ENCODE measurements at regions not wholly inside any gene's neighbourhood (a gene's known extent, or its start where the extent isn't known, plus 50 kb on each side); places are given as distances from the start of the nearest gene placed in this dataset.

DNA sequence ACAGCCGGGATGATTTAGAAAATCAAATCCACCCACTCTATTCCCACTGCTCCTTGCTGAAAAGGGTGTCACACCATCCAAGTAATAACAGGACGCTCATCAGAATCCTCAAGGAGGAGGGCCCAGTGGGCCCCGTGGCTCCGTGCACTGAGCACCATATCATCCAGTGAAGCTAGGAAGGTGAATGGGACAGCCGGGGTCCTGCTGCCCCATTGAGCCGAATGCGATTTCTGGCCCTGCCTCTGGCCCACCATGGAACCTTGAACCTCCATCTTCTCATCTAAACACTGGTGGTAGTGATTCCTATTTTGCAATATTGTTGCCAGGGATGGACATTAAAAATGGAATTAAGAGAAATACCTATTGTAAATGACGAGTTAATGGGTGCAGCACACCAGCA, 99.1 kb upstream of the SLC6A11 start:
- H3K4me3 ChIP-seq (ENCODE audit: control insufficient read depth, low read depth, low read length): no peak overlapping the region
- no peak for DNase-seq (ENCODE audit: low read depth)
- TF ChIP-seq, protein P1, sequence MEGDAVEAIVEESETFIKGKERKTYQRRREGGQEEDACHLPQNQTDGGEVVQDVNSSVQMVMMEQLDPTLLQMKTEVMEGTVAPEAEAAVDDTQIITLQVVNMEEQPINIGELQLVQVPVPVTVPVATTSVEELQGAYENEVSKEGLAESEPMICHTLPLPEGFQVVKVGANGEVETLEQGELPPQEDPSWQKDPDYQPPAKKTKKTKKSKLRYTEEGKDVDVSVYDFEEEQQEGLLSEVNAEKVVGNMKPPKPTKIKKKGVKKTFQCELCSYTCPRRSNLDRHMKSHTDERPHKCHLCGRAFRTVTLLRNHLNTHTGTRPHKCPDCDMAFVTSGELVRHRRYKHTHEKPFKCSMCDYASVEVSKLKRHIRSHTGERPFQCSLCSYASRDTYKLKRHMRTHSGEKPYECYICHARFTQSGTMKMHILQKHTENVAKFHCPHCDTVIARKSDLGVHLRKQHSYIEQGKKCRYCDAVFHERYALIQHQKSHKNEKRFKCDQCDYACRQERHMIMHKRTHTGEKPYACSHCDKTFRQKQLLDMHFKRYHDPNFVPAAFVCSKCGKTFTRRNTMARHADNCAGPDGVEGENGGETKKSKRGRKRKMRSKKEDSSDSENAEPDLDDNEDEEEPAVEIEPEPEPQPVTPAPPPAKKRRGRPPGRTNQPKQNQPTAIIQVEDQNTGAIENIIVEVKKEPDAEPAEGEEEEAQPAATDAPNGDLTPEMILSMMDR (IDR thresholded peaks at IDR 0.05; ENCODE audit: control insufficient read depth, insufficient read depth, low read depth, low read length, missing control alignments): no peak

GRCh38 chr3:10717756-10718155, 98.3 kb upstream of the SLC6A11 start:
- TF ChIP-seq, protein P1 (IDR thresholded peaks at IDR 0.05; ENCODE audit: control insufficient read depth, insufficient read depth, low read depth, low read length, missing control alignments): no peak
- no peak for DNase-seq (ENCODE audit: low read depth)
- H3K4me3 ChIP-seq (ENCODE audit: control insufficient read depth, low read depth, low read length): no peak overlapping the region

DNA sequence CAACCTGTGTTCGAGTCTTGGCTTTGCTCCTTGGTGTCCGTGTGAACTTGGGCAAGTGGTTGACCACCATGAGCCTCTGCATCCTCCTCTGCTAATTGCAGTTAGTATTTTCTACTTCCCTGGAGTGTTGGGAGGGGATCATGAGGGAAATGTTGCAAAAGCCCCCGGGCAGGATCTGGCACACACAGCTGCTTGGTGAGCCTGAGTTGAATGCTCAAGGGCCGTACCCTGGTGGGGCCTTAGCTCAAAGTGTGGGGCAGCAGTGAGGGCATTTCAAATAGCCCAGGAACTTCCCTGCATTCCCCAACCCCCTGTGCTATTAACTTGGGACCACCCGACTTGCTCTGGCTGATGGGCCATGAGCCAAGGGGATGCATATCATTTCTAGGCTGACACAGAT, 94.9 kb upstream of the SLC6A11 start:
- no peak for DNase-seq (ENCODE audit: low read depth)
- no peak overlapping the region for H3K4me3 ChIP-seq (ENCODE audit: control insufficient read depth, low read depth, low read length)
- TF ChIP-seq, protein P1 (IDR thresholded peaks at IDR 0.05; ENCODE audit: control insufficient read depth, insufficient read depth, low read depth, low read length, missing control alignments): no peak

GRCh38 chr3:10722911-10723310, 93.1 kb upstream of the SLC6A11 start:
- TF ChIP-seq, protein P1 (IDR thresholded peaks at IDR 0.05; ENCODE audit: control insufficient read depth, insufficient read depth, low read depth, low read length, missing control alignments): no peak
- no peak overlapping the region for H3K4me3 ChIP-seq (ENCODE audit: control insufficient read depth, low read depth, low read length)
- DNase-seq (ENCODE audit: low read depth): no peak

DNA sequence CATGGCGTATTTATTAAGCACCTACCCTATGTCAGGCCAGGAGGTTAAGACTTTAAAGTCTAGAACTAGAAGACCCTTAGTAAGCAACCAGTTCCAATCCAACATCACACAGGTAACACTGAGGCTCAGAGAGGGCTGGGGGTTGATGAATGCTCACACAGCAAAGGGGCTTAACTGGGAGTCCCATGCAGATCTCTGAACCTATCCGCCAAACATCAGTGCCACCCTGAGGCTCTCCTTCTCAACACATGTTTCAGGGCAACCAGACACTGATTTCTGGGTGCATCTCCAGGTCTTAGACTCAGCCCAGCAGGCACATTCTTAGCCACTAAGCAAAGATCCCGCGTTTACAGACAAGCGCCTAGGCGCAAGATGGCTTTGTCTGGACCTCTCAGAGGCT, 92.0 kb upstream of the SLC6A11 start:
- TF ChIP-seq, protein P1 (IDR thresholded peaks at IDR 0.05; ENCODE audit: control insufficient read depth, insufficient read depth, low read depth, low read length, missing control alignments): no peak
- no peak for DNase-seq (ENCODE audit: low read depth)
- no peak overlapping the region for H3K4me3 ChIP-seq (ENCODE audit: control insufficient read depth, low read depth, low read length)

- TF ChIP-seq, protein P1 (IDR thresholded peaks at IDR 0.05; ENCODE audit: control insufficient read depth, insufficient read depth, low read depth, low read length, missing control alignments): no peak
- DNase-seq (ENCODE audit: low read depth): no peak
- no peak overlapping the region for H3K4me3 ChIP-seq (ENCODE audit: control insufficient read depth, low read depth, low read length)
Observed at GRCh38 chr3:10725067-10725466, 91.0 kb upstream of the SLC6A11 start.

GRCh38 chr3:10725846-10726245, 90.2 kb upstream of the SLC6A11 start:
- TF ChIP-seq, protein P1 (IDR thresholded peaks at IDR 0.05; ENCODE audit: control insufficient read depth, insufficient read depth, low read depth, low read length, missing control alignments): no peak

More at GRCh38 chr3:10725846-10726245, 90.2 kb upstream of the SLC6A11 start:
- no peak overlapping the region for H3K4me3 ChIP-seq (ENCODE audit: control insufficient read depth, low read depth, low read length)
- no peak for DNase-seq (ENCODE audit: low read depth)
